ENCODE measurements at regions not wholly inside any gene's neighbourhood (a gene's known extent, or its start where the extent isn't known, plus 50 kb on each side); places are given as distances from the start of the nearest gene placed in this dataset.
"Not testable (repeated sequence)": the region's sequence is repeated elsewhere in the genome, so short reads cannot be mapped to it uniquely, and the experiment has no call there.

GRCh38 chr21:15472108-15473040, 257.4 kb upstream of the USP25 start:
- no peak for DNase-seq (ENCODE audit: low read depth, low spot score)

DNA sequence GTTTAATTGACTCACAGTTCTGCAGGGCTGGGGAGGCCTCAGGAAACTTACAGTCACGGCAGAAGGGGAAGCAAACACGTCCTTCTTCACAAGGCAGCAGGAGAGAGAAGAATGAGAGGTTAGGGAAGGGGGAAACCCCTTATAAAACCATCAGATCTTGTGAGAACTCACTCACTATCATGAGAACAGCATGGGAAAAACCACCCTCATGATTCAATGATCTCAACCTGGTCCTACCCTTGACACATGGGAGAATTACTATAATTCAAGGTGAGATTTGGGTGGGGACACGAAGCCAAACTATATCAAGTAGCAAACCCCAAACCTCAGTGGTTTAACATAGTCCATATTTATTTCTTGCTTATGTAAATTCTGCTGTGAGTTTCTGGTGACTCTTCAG, 252.0 kb upstream of the USP25 start:
- not testable (repeated sequence) for DNase-seq (ENCODE audit: low read depth, low spot score)

- DNase-seq (ENCODE audit: low read depth, low spot score) = no peak
Measured at GRCh38 chr21:15480160-15480559, 249.6 kb upstream of the USP25 start.

GRCh38 chr21:15483138-15483780, 246.5 kb upstream of the USP25 start:
- DNase-seq (ENCODE audit: low read depth, low spot score) = peak; percentile 42

DNA sequence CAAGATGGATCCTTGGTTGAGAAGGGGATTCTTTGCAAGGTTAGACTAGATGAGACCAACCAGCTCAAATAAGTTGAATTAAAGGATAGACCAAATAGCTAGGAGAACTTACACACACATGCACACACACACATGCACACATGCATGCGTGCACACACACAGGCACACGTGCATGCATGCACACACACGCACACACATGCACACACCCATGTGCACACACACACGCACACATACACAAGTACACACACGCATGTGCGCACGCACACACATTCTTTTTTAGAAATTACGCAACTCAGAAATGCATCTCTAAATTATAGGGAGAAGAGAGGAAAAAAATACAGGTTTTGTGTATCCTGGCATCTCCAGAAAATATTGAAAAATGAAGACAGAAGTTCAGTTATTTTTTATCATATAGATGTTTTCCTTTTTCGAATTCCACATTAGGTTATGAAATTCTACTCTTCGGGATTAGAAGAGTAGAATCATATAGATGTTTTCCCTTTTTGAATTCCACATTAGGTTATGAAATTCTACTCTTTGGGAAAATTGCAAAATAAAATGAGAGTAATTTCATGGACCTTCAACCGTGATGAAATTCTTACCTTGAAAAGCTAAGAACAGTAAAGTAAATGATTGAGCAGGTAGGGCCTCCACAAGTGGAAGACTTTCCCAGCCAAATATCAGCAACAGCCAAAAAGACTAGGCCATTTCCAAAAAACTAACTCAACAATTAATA, 243.2 kb upstream of the USP25 start:
- no peak for DNase-seq (ENCODE audit: low read depth, low spot score)

- DNase-seq (ENCODE audit: low read depth, low spot score) = no peak
Measured at GRCh38 chr21:15487196-15487550, 242.6 kb upstream of the USP25 start.

GRCh38 chr21:15491100-15491499, 238.7 kb upstream of the USP25 start:
- DNase-seq (ENCODE audit: low read depth, low spot score) = no peak

- DNase-seq (ENCODE audit: low read depth, low spot score) = no peak
Measured at GRCh38 chr21:15493646-15494045, 236.1 kb upstream of the USP25 start.

GRCh38 chr21:15494481-15494880, 235.3 kb upstream of the USP25 start:
- no peak for DNase-seq (ENCODE audit: low read depth, low spot score)

DNA sequence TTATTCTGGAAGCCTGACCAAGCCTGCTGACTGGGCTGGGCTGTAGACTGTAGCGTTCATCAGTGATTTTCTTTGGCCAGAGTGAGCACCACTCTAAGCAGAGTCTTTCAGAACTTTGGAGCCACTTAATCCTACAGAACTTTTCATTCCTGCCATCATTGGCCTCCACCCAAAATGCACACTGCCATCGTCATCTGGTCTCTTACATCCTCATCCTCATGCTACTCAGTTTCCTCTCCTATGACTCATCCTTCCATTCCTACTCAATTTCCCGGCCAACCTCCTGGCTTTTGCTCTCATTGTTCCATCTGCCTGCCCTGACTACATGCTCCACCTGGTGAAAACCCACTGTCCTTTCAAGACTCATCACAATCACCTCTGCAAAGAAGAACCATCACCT, 233.8 kb upstream of the USP25 start:
- DNase-seq (ENCODE audit: low read depth, low spot score) = no peak

DNA sequence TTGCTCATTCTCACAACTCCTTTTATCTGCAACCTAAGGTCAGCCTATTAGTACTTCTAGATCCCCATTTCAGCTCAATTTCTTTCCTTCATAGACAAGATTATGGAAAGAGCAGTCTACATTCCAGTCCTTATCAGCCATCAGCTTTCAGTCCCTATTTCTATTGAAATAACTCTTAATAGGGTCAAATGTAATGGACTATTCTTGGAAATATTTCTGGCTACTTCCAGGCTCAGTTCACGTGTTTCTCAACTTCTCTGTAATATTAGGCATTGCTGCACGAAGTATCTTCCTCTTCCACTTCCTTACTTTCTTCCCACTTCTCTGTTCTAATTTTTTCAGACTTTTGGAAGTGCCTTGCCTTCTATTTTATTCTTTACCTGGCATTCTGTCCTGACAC, 232.9 kb upstream of the USP25 start:
- DNase-seq (ENCODE audit: low read depth, low spot score) = no peak

- DNase-seq (ENCODE audit: low read depth, low spot score) = no peak
Measured at GRCh38 chr21:15498455-15498854, 231.3 kb upstream of the USP25 start.

DNA sequence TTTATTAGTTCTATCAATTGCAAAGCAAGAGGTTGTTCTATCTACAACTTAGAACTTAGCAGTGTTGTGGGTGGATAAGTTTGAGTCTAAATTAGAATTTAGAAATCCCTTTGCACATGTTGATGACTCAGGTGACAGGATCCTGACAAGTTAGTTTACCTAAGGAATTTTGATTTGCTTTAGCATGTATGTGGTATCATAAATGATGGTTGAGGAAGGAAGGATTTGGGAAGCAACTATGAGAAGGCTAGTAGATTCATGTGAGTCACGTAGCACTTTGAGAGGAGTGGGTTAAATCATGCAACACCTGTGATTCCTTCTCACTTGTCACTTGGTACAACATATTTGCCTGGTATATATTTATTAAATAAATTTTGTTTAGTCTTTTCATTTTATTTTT, 223.7 kb upstream of the USP25 start:
- DNase-seq (ENCODE audit: low read depth, low spot score) = no peak

- no peak for DNase-seq (ENCODE audit: low read depth, low spot score)
Measured at GRCh38 chr21:15508554-15508953, 221.2 kb upstream of the USP25 start.

GRCh38 chr21:15514073-15514946, 215.5 kb upstream of the USP25 start:
- no peak for DNase-seq (ENCODE audit: low read depth, low spot score)

- DNase-seq (ENCODE audit: low read depth, low spot score) = no peak
Measured at GRCh38 chr21:15515908-15516307, 213.9 kb upstream of the USP25 start.

GRCh38 chr21:15517394-15517793, 212.4 kb upstream of the USP25 start:
- DNase-seq (ENCODE audit: low read depth, low spot score) = no peak

GRCh38 chr21:15520811-15521643, 208.8 kb upstream of the USP25 start:
- no peak for DNase-seq (ENCODE audit: low read depth, low spot score)

GRCh38 chr21:15521644-15522001, 208.2 kb upstream of the USP25 start:
- DNase-seq (ENCODE audit: low read depth, low spot score) = no peak

- no peak for DNase-seq (ENCODE audit: low read depth, low spot score)
Measured at GRCh38 chr21:15522148-15522547, 207.6 kb upstream of the USP25 start.

DNA sequence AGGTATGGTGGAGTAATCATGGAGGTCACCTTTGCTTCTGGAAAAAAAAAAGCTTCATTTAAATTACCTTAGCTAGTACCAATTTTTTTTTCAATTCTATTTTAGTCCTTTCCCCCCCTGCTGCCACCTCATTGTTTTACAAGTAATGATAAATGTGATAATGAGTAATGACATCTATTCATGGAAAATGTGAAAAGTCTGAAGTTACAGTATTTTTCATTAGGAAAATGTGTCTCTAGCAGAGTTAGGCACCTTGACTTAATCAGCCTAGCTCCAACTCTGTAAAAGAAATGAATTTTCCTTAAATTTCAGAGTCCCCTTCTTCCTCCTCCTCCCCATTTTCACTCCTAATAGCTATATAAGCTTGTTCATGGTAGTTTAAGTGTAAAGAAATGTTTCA, 204.9 kb upstream of the USP25 start:
- DNase-seq (ENCODE audit: low read depth, low spot score) = no peak

Measured in iPS DF 19.7 (cell line).